K562 (cell line): ENCODE measurements at regions not wholly inside any gene's neighbourhood (a gene's known extent, or its start where the extent isn't known, plus 50 kb on each side); places are given as distances from the start of the nearest gene placed in this dataset.

ENCODE experiments used
- ATAC-seq: fragments of 200-7000 bp; cut with Tn5 transposase; 3 replicates; pipeline ENCODE4 v1.9.1; 2020; ENCODE audit warnings: moderate library complexity
- BruUV-seq: library from RNA; stranded (reverse); fragments of 400-500 nt; replicated peaks from 2 replicates; lab custom pipeline; 2021; lab: Mats Ljungman, UMichigan
- CTCF ChIA-PET: fragments of 300-600 bp; formaldehyde crosslinking; extraction: SDS; loops from one replicate; lab custom pipeline; 2021; ENCODE audit warnings: low intra/inter-chr PET ratio; lab: Yijun Ruan, JAX
- POLR2A ChIA-PET: fragments of 300-600, 350-650 bp; sonication (Branson Sonifier 250); formaldehyde crosslinking; extraction: SDS; loops from one replicate; lab custom pipeline; 2021; ENCODE audit warnings: antibody characterized with exemption, inconsistent platforms; lab: Yijun Ruan, JAX
- DNase-seq, 4 experiments: peaks; one replicate each; pipeline versions ENCODE4 v3.0.0 to v3.0.0-alpha.2; 2011 to 2018; ENCODE audit warnings: low spot score in 3 of 4, mixed read lengths in 3 of 4; ENCODE audit errors: extremely low read depth in 1 of 4
- FAIRE-seq: peaks from 2 replicates; lab custom pipeline; 2011; peaks lifted over from hg19 to GRCh38; lab: Jason Lieb, UNC
- H2AFZ ChIP-seq: 2 replicates; pipeline ENCODE4 v1.6.0; 2011; ENCODE audit warnings: low read depth, low read length, control low read depth, inconsistent platforms
- H3K27ac ChIP-seq: fragments of 200-600 bp; 3 replicates; pipeline ENCODE4 v1.8.0; 2011; ENCODE audit warnings: low read depth, mild to moderate bottlenecking, control low read depth, inconsistent platforms, low read length, moderate library complexity, mixed read lengths; ENCODE audit errors: extremely low read depth
- H3K27me3 ChIP-seq, 2 experiments: fragments of 300-600 bp in 1 of 2; 2 replicates in 1 of 2; 3 replicates in 1 of 2; pipeline versions ENCODE4 v1.6.0 to v1.8.0; 2011; ENCODE audit warnings: inconsistent platforms in 2 of 2, low read length in 2 of 2, mild to moderate bottlenecking in 1 of 2, mixed read lengths in 1 of 2, moderate library complexity in 1 of 2; ENCODE audit not compliant: control insufficient read depth in 2 of 2, insufficient read depth in 2 of 2
- H3K36me3 ChIP-seq: fragments of 300-600 bp; 3 replicates; pipeline ENCODE4 v1.8.0; 2011; ENCODE audit warnings: mild to moderate bottlenecking, low read length, inconsistent platforms; ENCODE audit not compliant: control insufficient read depth, insufficient read depth
- H3K4me1 ChIP-seq, 2 experiments: fragments of 200-600 bp in 1 of 2; replicated peaks in 1 of 2; 2 replicates in 1 of 2; 3 replicates in 1 of 2; pipeline versions ENCODE4 v1.5.1 to v1.8.0; 2011; ENCODE audit warnings: inconsistent platforms in 2 of 2, low read length in 2 of 2, mild to moderate bottlenecking in 1 of 2, mixed read lengths in 1 of 2, moderate library complexity in 1 of 2; ENCODE audit not compliant: control insufficient read depth in 2 of 2, insufficient read depth in 2 of 2
- H3K4me2 ChIP-seq: 2 replicates; pipeline ENCODE4 v1.6.1; 2011; ENCODE audit warnings: low read length, control low read depth, inconsistent platforms, mixed read lengths; ENCODE audit not compliant: insufficient read depth
- H3K4me3 ChIP-seq: fragments of 200-600 bp; sonication (generic), shearing (Covaris generic); 2 replicates; pipeline ENCODE4 v1.5.1; 2016; ENCODE audit warnings: control low read depth, inconsistent platforms
- H3K79me2 ChIP-seq: fragments of 200-600 bp; 3 replicates; pipeline ENCODE4 v1.8.0; 2011; ENCODE audit warnings: low read length, inconsistent platforms; ENCODE audit not compliant: control insufficient read depth, insufficient read depth
- H3K9ac ChIP-seq, 2 experiments: 2 replicates each; pipeline versions ENCODE4 v1.6.0 to v1.6.1; 2011; ENCODE audit warnings: low read depth in 2 of 2, low read length in 2 of 2, control low read depth in 1 of 2, inconsistent platforms in 1 of 2, mild to moderate bottlenecking in 1 of 2, mixed read lengths in 1 of 2; ENCODE audit not compliant: insufficient read depth in 1 of 2
- H3K9me1 ChIP-seq: one replicate; pipeline ENCODE4 v1.6.0; 2011; ENCODE audit warnings: inconsistent platforms, mild to moderate bottlenecking, low read length, moderate library complexity; ENCODE audit not compliant: control insufficient read depth, insufficient read depth
- H3K9me3 ChIP-seq: replicated peaks from 2 replicates; pipeline ENCODE4 v1.5.1; 2011; ENCODE audit warnings: low read depth, low read length, inconsistent platforms; ENCODE audit not compliant: control insufficient read depth, insufficient read depth
- H4K20me1 ChIP-seq: replicated peaks from 2 replicates; pipeline ENCODE4 v1.6.1; 2011; ENCODE audit warnings: low read length, inconsistent platforms, mixed read lengths; ENCODE audit not compliant: control insufficient read depth, insufficient read depth
- BCL6 ChIP-seq: fragments of 250-450 bp; sonication (Bioruptor Pico); IDR thresholded peaks from 2 replicates; pipeline ENCODE4 v1.4.0; 2020
- CBX8 ChIP-seq: fragments of 200-600 bp; sonication (generic); IDR thresholded peaks from 2 replicates; pipeline ENCODE4 v1.6.1; 2012; ENCODE audit warnings: borderline replicate concordance, mixed run types, low read depth, mild to moderate bottlenecking, moderate library complexity, mixed read lengths, low read length, control low read depth, inconsistent platforms; ENCODE audit not compliant: poor library complexity, severe bottlenecking; ENCODE audit errors: extremely low read depth
- ELF2 ChIP-seq: fragments of 250-450 bp; sonication (Bioruptor Pico); IDR thresholded peaks from 2 replicates; pipeline ENCODE4 v1.5.0; 2021; ENCODE audit warnings: mild to moderate bottlenecking
- HDAC8 ChIP-seq: fragments of 450-650 bp; IDR thresholded peaks from 2 replicates; pipeline ENCODE4 v1.6.1; 2016; ENCODE audit warnings: mild to moderate bottlenecking, missing genetic modification characterization, moderate library complexity, missing compliant biosample characterization
- KDM1A ChIP-seq, 2 experiments: fragments of 450-650 bp; IDR thresholded peaks; 2 replicates each; pipeline ENCODE4 v1.6.1; 2016; ENCODE audit warnings: mild to moderate bottlenecking in 2 of 2
- NELFE ChIP-seq: IDR thresholded peaks from 2 replicates; pipeline ENCODE4 v1.6.1; 2011; ENCODE audit warnings: mild to moderate bottlenecking; ENCODE audit not compliant: insufficient read depth, insufficient read length
- NR2C1 ChIP-seq, 2 experiments: fragments of 450-650 bp; IDR thresholded peaks; 2 replicates each; pipeline ENCODE4 v1.6.1; 2017; ENCODE audit warnings: mild to moderate bottlenecking in 2 of 2, antibody characterized with exemption in 1 of 2, inconsistent platforms in 1 of 2, missing compliant biosample characterization in 1 of 2, missing genetic modification characterization in 1 of 2
- PRMT5 ChIP-seq: sonication (generic); formaldehyde crosslinking; IDR thresholded peaks from 2 replicates; pipeline ENCODE4 v1.5.0; 2020; ENCODE audit warnings: missing genetic modification reagents
- SIX5 ChIP-seq, 2 experiments: IDR thresholded peaks; 2 replicates each; pipeline ENCODE4 v1.6.1; 2011; ENCODE audit warnings: low read length in 2 of 2, borderline replicate concordance in 1 of 2, low read depth in 1 of 2, mild to moderate bottlenecking in 1 of 2, moderate library complexity in 1 of 2; ENCODE audit not compliant: insufficient read depth in 1 of 2
- SNIP1 ChIP-seq: fragments of 450-650 bp; IDR thresholded peaks from 2 replicates; pipeline ENCODE4 v1.7.1; 2017; ENCODE audit warnings: low read depth, mild to moderate bottlenecking
- SOX6 ChIP-seq: fragments of 450-650 bp; IDR thresholded peaks from 2 replicates; pipeline ENCODE4 v1.6.1; 2014; ENCODE audit warnings: mild to moderate bottlenecking
- SRF ChIP-seq, 2 experiments: fragments of 250-450, 450-650 bp in 1 of 2; sonication (Bioruptor Pico) in 1 of 2; sonication (generic) in 1 of 2; formaldehyde crosslinking; IDR thresholded peaks; 2 replicates each; pipeline versions ENCODE4 v1.5.0 to v1.5.1; 2020 to 2022; ENCODE audit warnings: mild to moderate bottlenecking in 1 of 2, missing genetic modification reagents in 1 of 2
- TCF7 ChIP-seq: sonication (generic); IDR thresholded peaks from 2 replicates; pipeline ENCODE4 v1.6.1; 2016; ENCODE audit warnings: antibody characterized with exemption, borderline replicate concordance
- XRCC3 ChIP-seq: fragments of 450-650 bp; IDR thresholded peaks from 2 replicates; pipeline ENCODE4 v1.6.1; 2017; ENCODE audit warnings: mild to moderate bottlenecking, moderate library complexity
- XRCC5 ChIP-seq: fragments of 200-400 bp; formaldehyde crosslinking; IDR thresholded peaks from 2 replicates; pipeline ENCODE4 v1.6.1; 2017; ENCODE audit warnings: low read depth, mild to moderate bottlenecking, low read length
- ZKSCAN3 ChIP-seq: fragments of 250-450 bp; sonication (Bioruptor Pico); IDR thresholded peaks from 2 replicates; pipeline ENCODE4 v1.4.0; 2020
- ZNF146 ChIP-seq: IDR thresholded peaks from one replicate; pipeline ENCODE4 v1.6.1; 2018; ENCODE audit warnings: missing compliant biosample characterization; ENCODE audit not compliant: unreplicated experiment
- ZNF668 ChIP-seq: fragments of 250-450 bp; sonication (Bioruptor Pico); IDR thresholded peaks from 2 replicates; pipeline ENCODE4 v1.8.0; 2022; ENCODE audit warnings: mild to moderate bottlenecking, inconsistent platforms
- WGBS: fragments of 100-300 bp; shearing (Covaris generic); methylation state at CpG from one replicate; pipeline ENCODE4 v1.1.6; 2016; ENCODE audit warnings: low coverage, mixed read lengths; ENCODE audit not compliant: insufficient coverage; ENCODE audit errors: missing lambda C conversion rate; 5-methylcytosine and 5-hydroxymethylcytosine counted together
- in situ Hi-C: fragments of 300-500 bp; cut with MboI; formaldehyde crosslinking; loops from 4 replicates; pipeline ENCODE4 v1.15.0; 2018; ENCODE audit warnings: inconsistent platforms, mixed read lengths
- intact Hi-C: fragments of 100-400 bp; cut with micrococcal nuclease; formaldehyde crosslinking; loops from 2 replicates; pipeline ENCODE4 v1.14.2; 2022
- TF ChIP-seq, protein P1 (sequence below), 3 experiments: fragments of 200-800 bp in 1 of 3; fragments of 250-450 bp in 1 of 3; fragments of 450-650 bp in 1 of 3; sonication (Bioruptor Pico) in 1 of 3; sonication (Bioruptor generic) in 1 of 3; formaldehyde crosslinking in 1 of 3; IDR thresholded peaks; 2 replicates each; pipeline versions ENCODE4 v1.6.1 to v1.8.0; 2016 to 2022; ENCODE audit warnings: mild to moderate bottlenecking in 2 of 3, missing genetic modification characterization in 2 of 3, missing compliant biosample characterization in 1 of 3, moderate library complexity in 1 of 3
- TF ChIP-seq, protein P2 (sequence below): IDR thresholded peaks from 2 replicates; pipeline ENCODE4 v1.6.1; 2014; ENCODE audit warnings: antibody characterized with exemption

DNA sequence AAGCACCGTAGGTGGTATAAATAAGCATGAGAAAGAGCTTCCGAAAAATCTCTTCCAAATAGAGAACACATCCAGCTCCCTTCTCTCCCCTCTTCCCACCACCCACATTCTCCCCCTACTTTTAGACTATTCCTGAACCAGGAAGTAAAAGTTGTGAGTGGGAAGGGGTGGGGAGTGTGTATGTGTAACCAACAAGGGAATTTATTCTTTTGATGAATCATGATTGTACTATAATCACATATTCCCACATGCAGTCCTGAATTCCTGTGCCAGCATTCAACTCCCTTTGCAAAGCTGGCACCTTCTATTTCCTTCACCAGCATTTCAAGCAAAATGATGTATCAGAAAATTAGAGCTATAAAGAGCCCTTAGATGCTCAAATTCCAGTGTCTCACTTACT is 230.6 kb upstream of the CHRM2 start:
- ChIA-PET POLR2A (interaction anchor here (1.1 kb wide), 1 partner anchor 40 kb away, joined by 5 read pairs; no protein-coding TSS in a partner anchor), CTCF (no interaction called here)
- in situ Hi-C loops (no loop called here), intact Hi-C loops (no loop called here)
- no peak for FAIRE-seq
- TF ChIP-seq ELF2 (CRISPR knock-in tag) = no peak
- TF ChIP-seq ZKSCAN3 = no peak
- TF ChIP-seq, protein P1, sequence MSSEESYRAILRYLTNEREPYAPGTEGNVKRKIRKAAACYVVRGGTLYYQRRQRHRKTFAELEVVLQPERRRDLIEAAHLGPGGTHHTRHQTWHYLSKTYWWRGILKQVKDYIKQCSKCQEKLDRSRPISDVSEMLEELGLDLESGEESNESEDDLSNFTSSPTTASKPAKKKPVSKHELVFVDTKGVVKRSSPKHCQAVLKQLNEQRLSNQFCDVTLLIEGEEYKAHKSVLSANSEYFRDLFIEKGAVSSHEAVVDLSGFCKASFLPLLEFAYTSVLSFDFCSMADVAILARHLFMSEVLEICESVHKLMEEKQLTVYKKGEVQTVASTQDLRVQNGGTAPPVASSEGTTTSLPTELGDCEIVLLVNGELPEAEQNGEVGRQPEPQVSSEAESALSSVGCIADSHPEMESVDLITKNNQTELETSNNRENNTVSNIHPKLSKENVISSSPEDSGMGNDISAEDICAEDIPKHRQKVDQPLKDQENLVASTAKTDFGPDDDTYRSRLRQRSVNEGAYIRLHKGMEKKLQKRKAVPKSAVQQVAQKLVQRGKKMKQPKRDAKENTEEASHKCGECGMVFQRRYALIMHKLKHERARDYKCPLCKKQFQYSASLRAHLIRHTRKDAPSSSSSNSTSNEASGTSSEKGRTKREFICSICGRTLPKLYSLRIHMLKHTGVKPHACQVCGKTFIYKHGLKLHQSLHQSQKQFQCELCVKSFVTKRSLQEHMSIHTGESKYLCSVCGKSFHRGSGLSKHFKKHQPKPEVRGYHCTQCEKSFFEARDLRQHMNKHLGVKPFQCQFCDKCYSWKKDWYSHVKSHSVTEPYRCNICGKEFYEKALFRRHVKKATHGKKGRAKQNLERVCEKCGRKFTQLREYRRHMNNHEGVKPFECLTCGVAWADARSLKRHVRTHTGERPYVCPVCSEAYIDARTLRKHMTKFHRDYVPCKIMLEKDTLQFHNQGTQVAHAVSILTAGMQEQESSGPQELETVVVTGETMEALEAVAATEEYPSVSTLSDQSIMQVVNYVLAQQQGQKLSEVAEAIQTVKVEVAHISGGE (CRISPR knock-in tag; IDR thresholded peaks at IDR 0.05) = no peak
- TF ChIP-seq SNIP1 = no peak
- TF ChIP-seq ZNF146 (CRISPR knock-in tag) = no peak
- TF ChIP-seq SOX6 = no peak
- TF ChIP-seq PRMT5 (CRISPR knock-in tag) = no peak
- no peak for TF ChIP-seq BCL6 (CRISPR knock-in tag)
- no peak for TF ChIP-seq NR2C1 (IDR thresholded peaks at IDR 0.05)
- TF ChIP-seq NR2C1 (tag; IDR thresholded peaks at IDR 0.05) = no peak
- no peak for TF ChIP-seq ZNF668 (CRISPR knock-in tag)
- no peak for TF ChIP-seq NELFE
- TF ChIP-seq HDAC8 = no peak
- no peak for TF ChIP-seq CBX8
- TF ChIP-seq, protein P2, sequence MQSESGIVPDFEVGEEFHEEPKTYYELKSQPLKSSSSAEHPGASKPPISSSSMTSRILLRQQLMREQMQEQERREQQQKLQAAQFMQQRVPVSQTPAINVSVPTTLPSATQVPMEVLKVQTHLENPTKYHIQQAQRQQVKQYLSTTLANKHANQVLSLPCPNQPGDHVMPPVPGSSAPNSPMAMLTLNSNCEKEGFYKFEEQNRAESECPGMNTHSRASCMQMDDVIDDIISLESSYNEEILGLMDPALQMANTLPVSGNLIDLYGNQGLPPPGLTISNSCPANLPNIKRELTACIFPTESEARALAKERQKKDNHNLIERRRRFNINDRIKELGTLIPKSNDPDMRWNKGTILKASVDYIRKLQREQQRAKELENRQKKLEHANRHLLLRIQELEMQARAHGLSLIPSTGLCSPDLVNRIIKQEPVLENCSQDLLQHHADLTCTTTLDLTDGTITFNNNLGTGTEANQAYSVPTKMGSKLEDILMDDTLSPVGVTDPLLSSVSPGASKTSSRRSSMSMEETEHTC = no peak
- TF ChIP-seq KDM1A (IDR thresholded peaks at IDR 0.05) = no peak
- no peak for TF ChIP-seq TCF7
- TF ChIP-seq SIX5 (IDR thresholded peaks at IDR 0.05; ENCODE audit: borderline replicate concordance in 1 of 2, insufficient read depth in 1 of 2, low read depth in 1 of 2, low read length in 2 of 2) = no peak
- no peak for TF ChIP-seq SRF (CRISPR knock-in tag; IDR thresholded peaks at IDR 0.05)
- TF ChIP-seq XRCC3 = no peak
- no peak for TF ChIP-seq XRCC5
- DNase-seq = no peak
- WGBS = 0% methylated on average over 2 of the region's 2 CpGs
- H3K36me3 ChIP-seq = no peaks in the 10 kb centered on the region
- H3K9ac ChIP-seq = no peak overlapping the region
- no peaks in the 10 kb centered on the region for H3K4me1 ChIP-seq
- no peak overlapping the region for H3K27ac ChIP-seq
- no peaks in the 10 kb centered on the region for H3K79me2 ChIP-seq
- H3K4me3 ChIP-seq = no peak overlapping the region
- BruUV-seq = no TSS peak
- H4K20me1 ChIP-seq = no peaks in the 10 kb centered on the region
- ATAC-seq = no peak
- H3K27me3 ChIP-seq = no peaks in the 10 kb centered on the region
- H3K4me2 ChIP-seq = no peak overlapping the region
- H3K9me1 ChIP-seq = no peaks in the 10 kb centered on the region
- H3K9me3 ChIP-seq = no peaks in the 10 kb centered on the region
- no peak overlapping the region for H2AFZ ChIP-seq
